Upper lobe of left lung (tissue), 6 donors: ENCODE measurements at regions not wholly inside any gene's neighbourhood (a gene's known extent, or its start where the extent isn't known, plus 50 kb on each side); places are given as distances from the start of the nearest gene placed in this dataset.

Experiments used
- ATAC-seq, 2 donors: fragments of 200-7000 bp; cut with Tn5 transposase; one replicate each; pipeline ENCODE4 v1.9.1; 2022; ENCODE audit warnings: mild to moderate bottlenecking in 2 of 2, moderate library complexity in 2 of 2; ENCODE audit not compliant: low FRiP score in 2 of 2
- DNase-seq, 2 donors: peaks; one replicate each; pipeline ENCODE4 v3.0.0-alpha.2; 2019 to 2020
- H3K27ac ChIP-seq, 4 donors: fragments of 200-600 bp; sonication (generic); one replicate each; pipeline ENCODE4 v1.5.1; 2016 to 2019
- H3K27me3 ChIP-seq, 4 donors: fragments of 200-600 bp; sonication (generic); one replicate each; pipeline ENCODE4 v1.5.1; 2017 to 2019
- H3K36me3 ChIP-seq, 4 donors: fragments of 200-600 bp; sonication (generic); one replicate each; pipeline ENCODE4 v1.5.1; 2016 to 2019
- H3K4me1 ChIP-seq, 4 donors: fragments of 200-600 bp; sonication (generic); one replicate each; pipeline ENCODE4 v1.5.1; 2018 to 2019
- H3K4me3 ChIP-seq, 4 donors: fragments of 200-600 bp; sonication (generic); one replicate each; pipeline ENCODE4 v1.5.1; 2017 to 2019; ENCODE audit warnings: mild to moderate bottlenecking in 2 of 4, moderate library complexity in 1 of 4
- H3K9me3 ChIP-seq, 4 donors: fragments of 200-600 bp; sonication (generic); one replicate each; pipeline ENCODE4 v1.5.1; 2018 to 2019
- CTCF ChIP-seq, 6 experiments: fragments of 450-650 bp in 4 of 6; fragments of 200-600 bp in 2 of 6; sonication (generic) in 2 of 6; IDR thresholded peaks; one replicate each; pipeline ENCODE4 v1.5.1; 2016 to 2019; ENCODE audit warnings: antibody characterized with exemption in 6 of 6
- EP300 ChIP-seq, 4 donors: sonication (generic); formaldehyde crosslinking; IDR thresholded peaks; one replicate each; pipeline ENCODE4 v1.5.1; 2017; ENCODE audit warnings: antibody characterized with exemption in 4 of 4, control low read depth in 2 of 4
- POLR2A ChIP-seq, 4 donors: fragments of 450-650 bp; IDR thresholded peaks; one replicate each; pipeline ENCODE4 v1.5.1; 2016 to 2017; ENCODE audit warnings: antibody characterized with exemption in 4 of 4, mild to moderate bottlenecking in 2 of 4
- POLR2AphosphoS5 ChIP-seq, 2 donors: sonication (generic); formaldehyde crosslinking; IDR thresholded peaks; one replicate each; pipeline ENCODE4 v1.5.1; 2017; ENCODE audit warnings: antibody characterized with exemption in 2 of 2
- WGBS, 2 donors: methylation state at CpG; one replicate each; pipeline ENCODE4 v1.1.5; 2017 to 2018; 5-methylcytosine and 5-hydroxymethylcytosine counted together
- donor health status: DM: no; HTN: no; CAD: no; lungs with moderate emphysema.
- donor health status: DM: no; HTN: yes; CAD: no; lungs with severe emphysema.

- WGBS, 2 donors, result 91 to 92% methylated on average over 3 of the region's 3 CpGs
- no peak for TF ChIP-seq CTCF (IDR thresholded peaks at IDR 0.05)
- TF ChIP-seq POLR2AphosphoS5 (IDR thresholded peaks at IDR 0.05), result no peak
- no peak for TF ChIP-seq EP300 (IDR thresholded peaks at IDR 0.05)
- TF ChIP-seq POLR2A (IDR thresholded peaks at IDR 0.05), result no peak
- Histone ChIP-seq H3K4me1 (no peaks in the 10 kb centered on the region), H3K27me3 (no peaks in the 10 kb centered on the region), H3K9me3 (no peaks in the 10 kb centered on the region), H3K4me3 (no peak overlapping the region), H3K27ac (no peak overlapping the region), H3K36me3 (no peaks in the 10 kb centered on the region)
- DNase-seq (no peak), ATAC-seq (no peak)
These were observed 516.3 kb upstream of the HTR2A start for GRCh38 chr13:47413112-47413511.

- DNase-seq, result no peak
- no peaks in the 10 kb centered on the region for H3K27me3 ChIP-seq
- no peak overlapping the region for H3K4me3 ChIP-seq
- no peak overlapping the region for H3K27ac ChIP-seq
- no peaks in the 10 kb centered on the region for H3K36me3 ChIP-seq
- H3K4me1 ChIP-seq, result no peaks in the 10 kb centered on the region
- WGBS, 2 donors, result 57 to 73% methylated on average over 1 of the region's 1 CpG
- no peaks in the 10 kb centered on the region for H3K9me3 ChIP-seq
- no peak for ATAC-seq
- TF ChIP-seq POLR2A (IDR thresholded peaks at IDR 0.05) (no peak), POLR2AphosphoS5 (IDR thresholded peaks at IDR 0.05) (no peak), CTCF (IDR thresholded peaks at IDR 0.05) (no peak), EP300 (IDR thresholded peaks at IDR 0.05) (no peak)
These were observed 512.9 kb upstream of the HTR2A start for GRCh38 chr13:47409778-47410177.

GRCh38 chr13:47408546-47409319 is 511.9 kb upstream of the HTR2A start:
- WGBS, 2 donors, result 81 to 84% methylated on average over 7 of the region's 7 CpGs
- Histone ChIP-seq H3K36me3 (no peaks in the 10 kb centered on the region), H3K4me1 (no peaks in the 10 kb centered on the region), H3K27ac (no peak overlapping the region), H3K27me3 (no peaks in the 10 kb centered on the region), H3K4me3 (no peak overlapping the region), H3K9me3 (no peaks in the 10 kb centered on the region)
- TF ChIP-seq EP300 (IDR thresholded peaks at IDR 0.05), result no peak
- TF ChIP-seq POLR2A (IDR thresholded peaks at IDR 0.05), result no peak
- no peak for TF ChIP-seq CTCF (IDR thresholded peaks at IDR 0.05)
- no peak for TF ChIP-seq POLR2AphosphoS5 (IDR thresholded peaks at IDR 0.05)
- DNase-seq (no peak), ATAC-seq (no peak)

GRCh38 chr13:47407808-47408207 is 511.0 kb upstream of the HTR2A start:
- TF ChIP-seq POLR2A (IDR thresholded peaks at IDR 0.05), result no peak
- H3K4me3 ChIP-seq, result no peak overlapping the region
- H3K4me1 ChIP-seq, result no peaks in the 10 kb centered on the region
- H3K9me3 ChIP-seq, result no peaks in the 10 kb centered on the region
- H3K27ac ChIP-seq, result no peak overlapping the region
- no peaks in the 10 kb centered on the region for H3K27me3 ChIP-seq
- ATAC-seq (no peak), DNase-seq (no peak)
- 25 to 40% methylated on average over 5 of the region's 5 CpGs for WGBS, 2 donors
- H3K36me3 ChIP-seq, result no peaks in the 10 kb centered on the region

- Histone ChIP-seq H3K27me3 (no peaks in the 10 kb centered on the region), H3K4me1 (no peaks in the 10 kb centered on the region), H3K36me3 (no peaks in the 10 kb centered on the region), H3K9me3 (no peaks in the 10 kb centered on the region), H3K4me3 (no peak overlapping the region), H3K27ac (no peak overlapping the region)
- TF ChIP-seq EP300 (IDR thresholded peaks at IDR 0.05) (no peak), POLR2A (IDR thresholded peaks at IDR 0.05) (no peak), CTCF (IDR thresholded peaks at IDR 0.05) (no peak), POLR2AphosphoS5 (IDR thresholded peaks at IDR 0.05) (no peak)
- ATAC-seq (no peak), DNase-seq (no peak)
- 57 to 66% methylated on average over 2 of the region's 2 CpGs for WGBS, 2 donors
These were observed 502.7 kb upstream of the HTR2A start for GRCh38 chr13:47399599-47399998.
